Fibroblast of lung (primary cell): ENCODE measurements at regions not wholly inside any gene's neighbourhood (a gene's known extent, or its start where the extent isn't known, plus 50 kb on each side); places are given as distances from the start of the nearest gene placed in this dataset.

Source experiments
- DNase-seq, 2 donors: peaks; one replicate each; pipeline versions ENCODE4 v3.0.0 to v3.0.0-alpha.2; 2010; ENCODE audit warnings: low read depth in 2 of 2
- H2AFZ ChIP-seq: 2 replicates; pipeline ENCODE4 v1.5.1; 2012; ENCODE audit warnings: low read length, control low read depth, inconsistent platforms
- H3K27ac ChIP-seq: 2 replicates; pipeline ENCODE4 v1.5.1; 2011; ENCODE audit warnings: low read length, control low read depth; ENCODE audit not compliant: insufficient read depth
- H3K27me3 ChIP-seq: 2 replicates; pipeline ENCODE4 v1.5.1; 2011; ENCODE audit warnings: mild to moderate bottlenecking, low read length; ENCODE audit not compliant: control insufficient read depth, insufficient read depth
- H3K36me3 ChIP-seq: 2 replicates; pipeline ENCODE4 v1.5.1; 2011; ENCODE audit warnings: low read length; ENCODE audit not compliant: control insufficient read depth, insufficient read depth
- H3K4me1 ChIP-seq: 2 replicates; pipeline ENCODE4 v1.5.1; 2011; ENCODE audit warnings: low read length; ENCODE audit not compliant: control insufficient read depth, insufficient read depth; ENCODE audit errors: extremely low read depth
- H3K4me2 ChIP-seq: 2 replicates; pipeline ENCODE4 v1.5.1; 2011; ENCODE audit warnings: low read length, control low read depth; ENCODE audit not compliant: insufficient read depth; ENCODE audit errors: extremely low read depth
- H3K4me3 ChIP-seq, 4 experiments: fragments of 200-600 bp in 1 of 4; sonication (generic) in 1 of 4; replicated peaks in 1 of 4; 2 replicates each; pipeline ENCODE4 v1.5.1; 2011 to 2016; ENCODE audit warnings: low read length in 4 of 4, low read depth in 3 of 4, mild to moderate bottlenecking in 3 of 4, control low read depth in 2 of 4, inconsistent platforms in 1 of 4, mixed read lengths in 1 of 4; ENCODE audit not compliant: insufficient read depth in 1 of 4; ENCODE audit errors: control extremely low read depth in 1 of 4
- H3K79me2 ChIP-seq: 2 replicates; pipeline ENCODE4 v1.5.1; 2012; ENCODE audit warnings: mild to moderate bottlenecking, low read length, inconsistent platforms; ENCODE audit not compliant: control insufficient read depth, insufficient read depth
- H3K9ac ChIP-seq: 2 replicates; pipeline ENCODE4 v1.5.1; 2011; ENCODE audit warnings: mild to moderate bottlenecking, low read length, control low read depth; ENCODE audit not compliant: insufficient read depth
- H3K9me3 ChIP-seq: 2 replicates; pipeline ENCODE4 v1.5.1; 2012; ENCODE audit warnings: low read depth, low read length; ENCODE audit not compliant: control insufficient read depth, insufficient read depth
- H4K20me1 ChIP-seq: 2 replicates; pipeline ENCODE4 v1.5.1; 2011; ENCODE audit warnings: low read length; ENCODE audit not compliant: control insufficient read depth, insufficient read depth; ENCODE audit errors: extremely low read depth
- CTCF ChIP-seq, 2 donors: IDR thresholded peaks in 1 of 2; conservative IDR thresholded peaks in 1 of 2; 1 replicate in 1 of 2; 2 replicates in 1 of 2; pipeline ENCODE4 v1.5.1; 2011 to 2012; ENCODE audit warnings: low read length in 2 of 2, control low read depth in 1 of 2, inconsistent platforms in 1 of 2, low read depth in 1 of 2, mild to moderate bottlenecking in 1 of 2
- EZH2 ChIP-seq: IDR thresholded peaks from 2 replicates; pipeline ENCODE4 v1.5.1; 2012; ENCODE audit warnings: low read length, control low read depth, mild to moderate bottlenecking; ENCODE audit errors: missing control alignments

- H3K27ac ChIP-seq = no peak overlapping the region
- no peak overlapping the region for H3K4me2 ChIP-seq
- no peaks in the 10 kb centered on the region for H3K4me1 ChIP-seq
- H3K27me3 ChIP-seq = no peaks in the 10 kb centered on the region
- no peak overlapping the region for H3K4me3 ChIP-seq
- no peak for TF ChIP-seq CTCF (conservative IDR thresholded peaks at IDR 0.05 in 1 of 2, IDR thresholded peaks at IDR 0.05 in 1 of 2; ENCODE audit: low read depth in 1 of 2, low read length in 2 of 2)
- TF ChIP-seq EZH2 = no peak
- no peaks in the 10 kb centered on the region for H4K20me1 ChIP-seq
- H2AFZ ChIP-seq = no peak overlapping the region
- H3K79me2 ChIP-seq = no peaks in the 10 kb centered on the region
- DNase-seq = no peak
- H3K9me3 ChIP-seq = no peaks in the 10 kb centered on the region
- no peaks in the 10 kb centered on the region for H3K36me3 ChIP-seq
- H3K9ac ChIP-seq = no peak overlapping the region
Measured at GRCh38 chr9:80426992-80427391, 855.2 kb downstream of the TLE4 start.

GRCh38 chr9:80417211-80417773 lies 845.5 kb downstream of the TLE4 start:
- Histone ChIP-seq H3K36me3 (no peaks in the 10 kb centered on the region), H3K79me2 (no peaks in the 10 kb centered on the region), H3K27ac (no peak overlapping the region), H3K4me2 (no peak overlapping the region), H3K27me3 (no peaks in the 10 kb centered on the region), H4K20me1 (no peaks in the 10 kb centered on the region), H3K4me1 (no peaks in the 10 kb centered on the region), H3K9me3 (no peaks in the 10 kb centered on the region), H3K4me3 (no peak overlapping the region), H2AFZ (no peak overlapping the region), H3K9ac (no peak overlapping the region)
- no peak for DNase-seq
- TF ChIP-seq CTCF (conservative IDR thresholded peaks at IDR 0.05 in 1 of 2, IDR thresholded peaks at IDR 0.05 in 1 of 2; ENCODE audit: low read depth in 1 of 2, low read length in 2 of 2) (no peak), EZH2 (no peak)

- H2AFZ ChIP-seq = no peak overlapping the region
- no peak overlapping the region for H3K27ac ChIP-seq
- no peaks in the 10 kb centered on the region for H3K9me3 ChIP-seq
- no peak for TF ChIP-seq CTCF (conservative IDR thresholded peaks at IDR 0.05 in 1 of 2, IDR thresholded peaks at IDR 0.05 in 1 of 2; ENCODE audit: low read depth in 1 of 2, low read length in 2 of 2)
- TF ChIP-seq EZH2 = no peak
- no peaks in the 10 kb centered on the region for H4K20me1 ChIP-seq
- H3K9ac ChIP-seq = no peak overlapping the region
- H3K36me3 ChIP-seq = no peaks in the 10 kb centered on the region
- no peak overlapping the region for H3K4me2 ChIP-seq
- H3K4me3 ChIP-seq = no peak overlapping the region
- H3K79me2 ChIP-seq = no peaks in the 10 kb centered on the region
- no peaks in the 10 kb centered on the region for H3K4me1 ChIP-seq
- no peaks in the 10 kb centered on the region for H3K27me3 ChIP-seq
- peak; percentile 2 to 38 for DNase-seq
Measured at GRCh38 chr9:80410106-80410505, 838.3 kb downstream of the TLE4 start.
